Esophagus mucosa (tissue), 1 donor: ENCODE measurements at regions not wholly inside any gene's neighbourhood (a gene's known extent, or its start where the extent isn't known, plus 50 kb on each side); places are given as distances from the start of the nearest gene placed in this dataset.
"Not testable (repeated sequence)": the region's sequence is repeated elsewhere in the genome, so short reads cannot be mapped to it uniquely, and the experiment has no call there.

Experiments
- ATAC-seq: fragments of 200-7000 bp; cut with Tn5 transposase; one replicate; pipeline ENCODE4 v1.9.1; 2020
- donor health status: DM: yes; HTN: yes; CAD: no.

GRCh38 chr16:62829607-62830006, 793.4 kb upstream of the CDH8 start:
- no peak for ATAC-seq

DNA sequence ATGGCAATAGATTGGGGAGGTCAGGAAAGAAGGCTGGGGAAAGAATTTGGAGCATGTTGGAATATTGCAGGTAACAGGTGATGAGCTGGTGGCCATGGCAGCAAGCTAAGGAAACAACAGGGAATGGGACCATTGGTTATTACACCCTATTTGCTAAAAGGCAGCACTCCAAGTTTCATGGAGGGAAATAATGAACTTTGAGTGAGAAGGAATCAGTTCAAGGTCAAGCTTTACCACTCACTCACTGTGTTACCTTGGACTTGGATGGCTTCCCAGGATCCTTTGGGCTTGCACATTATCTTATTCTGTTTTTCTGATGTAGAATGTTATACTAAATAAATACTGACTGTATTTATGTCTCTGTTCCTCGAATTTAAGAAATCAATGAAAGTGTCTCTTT, 792.8 kb upstream of the CDH8 start:
- no peak for ATAC-seq

DNA sequence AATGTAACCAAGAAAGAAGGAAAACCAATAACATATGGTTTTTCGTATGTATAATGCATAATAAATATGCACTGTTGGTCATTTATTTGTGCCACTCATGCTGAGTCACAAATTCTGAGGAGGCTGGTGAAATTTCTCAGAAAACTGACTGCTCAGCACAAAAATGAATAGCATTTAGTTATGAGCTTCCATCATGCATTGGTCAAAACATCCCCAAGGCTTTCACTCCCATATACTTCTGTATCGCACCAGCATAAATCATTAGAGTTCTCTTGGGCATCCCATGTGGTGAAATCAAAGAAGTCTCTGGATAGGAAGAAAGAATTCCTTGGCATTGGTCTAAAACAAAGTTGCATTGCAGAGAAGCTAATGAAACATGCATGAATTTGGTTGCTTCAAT, 785.6 kb upstream of the CDH8 start:
- no peak for ATAC-seq

GRCh38 chr16:62816971-62817519, 780.8 kb upstream of the CDH8 start:
- ATAC-seq: no peak

DNA sequence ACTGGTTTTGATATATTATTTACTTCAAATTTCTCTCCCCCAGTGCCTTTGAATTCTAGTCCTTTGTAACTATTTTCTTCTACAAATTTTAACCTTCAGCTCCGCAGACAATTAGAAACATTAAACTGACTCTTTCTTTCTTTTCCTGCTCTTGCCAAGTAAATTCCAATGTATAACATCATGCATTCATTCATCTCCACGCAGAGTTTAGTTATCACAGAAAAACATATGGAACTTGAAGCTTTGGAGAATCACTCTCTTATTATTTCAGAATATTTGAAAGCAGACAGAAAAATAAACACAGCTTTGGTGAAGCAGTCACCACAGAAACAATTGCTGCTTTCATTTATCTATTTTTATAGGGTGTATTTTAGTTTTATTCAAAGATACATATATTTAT, 778.7 kb upstream of the CDH8 start:
- no peak for ATAC-seq

GRCh38 chr16:62805221-62805857, 769.1 kb upstream of the CDH8 start:
- ATAC-seq: peak; percentile 51

DNA sequence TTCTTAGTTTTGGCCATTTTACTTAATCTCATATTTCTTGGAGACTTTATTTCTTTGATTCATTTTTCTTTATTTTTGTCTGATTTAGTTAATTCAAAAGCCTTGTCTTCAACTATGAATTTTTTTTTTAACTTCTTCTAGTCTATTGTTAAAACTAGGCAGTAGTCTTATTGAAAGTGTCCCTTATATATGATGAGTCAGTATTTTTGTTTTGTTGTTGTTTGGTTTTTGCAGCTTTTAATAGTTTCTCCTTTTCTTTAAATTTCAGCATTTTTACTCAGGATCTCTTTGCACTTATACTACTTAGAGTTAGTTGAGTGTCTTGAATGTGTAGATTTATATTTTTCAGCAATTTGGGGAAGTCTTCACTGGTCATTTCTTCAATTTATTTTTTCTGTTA, 758.5 kb upstream of the CDH8 start:
- no peak for ATAC-seq

DNA sequence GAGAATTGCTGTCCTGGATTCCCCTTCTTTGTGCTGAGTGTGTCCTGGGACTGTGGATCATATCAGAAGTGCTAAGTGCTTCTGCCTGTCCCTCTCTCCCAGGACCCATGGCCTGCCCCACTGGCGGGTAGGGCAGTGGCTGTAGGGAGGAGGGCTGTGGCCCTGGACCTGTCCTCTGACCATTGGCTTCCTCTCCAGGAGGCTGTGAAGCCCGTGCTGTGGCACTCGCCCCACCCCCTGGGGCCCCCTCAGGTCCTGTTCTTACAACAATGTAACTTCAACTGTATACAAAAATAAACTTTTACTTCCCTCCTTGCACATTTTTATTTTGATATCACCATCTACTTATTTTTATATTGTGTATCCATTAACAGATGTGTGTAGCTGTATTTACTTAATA, 743.8 kb upstream of the CDH8 start:
- not testable (repeated sequence) for ATAC-seq

GRCh38 chr16:62764572-62764971, 728.3 kb upstream of the CDH8 start:
- no peak for ATAC-seq

DNA sequence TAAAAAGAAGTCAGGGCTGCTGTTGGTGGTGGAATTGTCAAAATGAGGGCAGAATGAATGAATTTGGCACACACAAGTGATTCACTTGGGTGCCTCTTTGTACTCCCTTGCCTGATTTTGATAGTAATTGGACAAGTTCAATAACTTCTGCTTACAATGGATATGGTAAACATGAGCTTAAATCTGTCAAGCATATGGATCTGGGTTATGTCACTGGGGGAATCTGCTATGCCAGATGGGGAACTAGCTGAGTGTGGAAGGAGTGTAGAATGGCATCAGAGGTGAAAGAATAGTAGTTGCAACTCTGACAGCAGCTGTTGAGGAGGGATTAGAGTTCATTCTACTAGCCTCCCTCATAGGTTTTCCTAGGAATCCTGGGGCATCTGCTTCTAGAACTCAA, 724.2 kb upstream of the CDH8 start:
- ATAC-seq: no peak

DNA sequence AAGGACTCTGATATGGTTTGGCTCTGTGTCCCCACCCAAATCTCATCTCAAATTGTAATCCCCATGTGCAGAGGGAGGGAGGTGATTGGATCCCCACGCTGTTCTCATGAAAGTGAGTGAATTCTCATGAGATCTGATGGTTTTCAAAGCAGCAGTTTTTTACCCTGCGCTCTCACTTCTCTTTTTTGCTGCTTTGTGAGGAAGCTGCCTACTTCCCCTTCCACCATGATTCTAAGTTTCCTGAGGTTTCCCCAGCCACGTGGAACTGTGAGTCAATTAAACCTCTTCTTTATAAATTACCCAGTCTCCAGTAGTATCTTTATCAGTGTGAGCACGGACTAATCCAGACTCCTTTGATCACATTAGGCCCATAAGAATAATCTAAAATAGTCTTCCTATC, 719.7 kb upstream of the CDH8 start:
- ATAC-seq: no peak

DNA sequence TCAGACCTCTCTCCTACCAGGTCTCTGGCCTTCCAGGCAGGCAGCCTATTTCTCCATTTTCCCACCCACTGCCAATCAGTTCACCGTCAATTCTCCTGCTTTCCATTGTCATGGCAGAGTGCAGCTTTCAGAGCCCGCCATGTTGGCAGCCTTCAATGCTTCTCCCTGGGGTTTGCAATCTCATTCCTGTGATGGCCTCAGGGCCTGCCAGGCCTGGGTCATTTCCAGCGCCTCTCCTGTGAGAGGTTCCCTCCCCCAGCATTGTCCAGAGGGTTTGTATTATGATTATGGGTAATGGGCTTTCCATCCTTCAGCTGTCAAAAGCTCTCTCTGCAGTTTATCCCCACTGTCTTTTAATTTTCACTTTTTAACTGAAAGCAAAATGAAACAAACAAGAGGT, 716.6 kb upstream of the CDH8 start:
- ATAC-seq: no peak

DNA sequence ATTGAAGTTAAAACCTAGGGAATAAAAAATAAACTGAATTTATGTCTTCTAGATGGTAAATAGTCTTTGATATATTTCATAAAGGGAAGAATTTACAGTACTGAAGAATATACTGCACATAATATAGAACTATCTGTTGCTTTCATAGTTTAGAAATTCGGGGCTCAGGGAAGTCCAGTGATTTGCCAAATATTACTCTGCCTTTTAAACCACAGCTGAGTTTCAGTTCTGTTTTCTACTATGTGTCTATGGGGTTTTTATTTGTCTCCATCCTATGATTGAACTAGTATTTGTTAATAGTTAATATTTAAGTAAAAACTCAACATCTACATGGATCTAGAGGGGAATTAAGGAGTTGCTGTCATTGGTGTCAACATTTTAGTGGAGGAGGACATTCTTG, 715.0 kb upstream of the CDH8 start:
- ATAC-seq: no peak

- no peak for ATAC-seq
These were observed 705.5 kb upstream of the CDH8 start for GRCh38 chr16:62741692-62742091.

DNA sequence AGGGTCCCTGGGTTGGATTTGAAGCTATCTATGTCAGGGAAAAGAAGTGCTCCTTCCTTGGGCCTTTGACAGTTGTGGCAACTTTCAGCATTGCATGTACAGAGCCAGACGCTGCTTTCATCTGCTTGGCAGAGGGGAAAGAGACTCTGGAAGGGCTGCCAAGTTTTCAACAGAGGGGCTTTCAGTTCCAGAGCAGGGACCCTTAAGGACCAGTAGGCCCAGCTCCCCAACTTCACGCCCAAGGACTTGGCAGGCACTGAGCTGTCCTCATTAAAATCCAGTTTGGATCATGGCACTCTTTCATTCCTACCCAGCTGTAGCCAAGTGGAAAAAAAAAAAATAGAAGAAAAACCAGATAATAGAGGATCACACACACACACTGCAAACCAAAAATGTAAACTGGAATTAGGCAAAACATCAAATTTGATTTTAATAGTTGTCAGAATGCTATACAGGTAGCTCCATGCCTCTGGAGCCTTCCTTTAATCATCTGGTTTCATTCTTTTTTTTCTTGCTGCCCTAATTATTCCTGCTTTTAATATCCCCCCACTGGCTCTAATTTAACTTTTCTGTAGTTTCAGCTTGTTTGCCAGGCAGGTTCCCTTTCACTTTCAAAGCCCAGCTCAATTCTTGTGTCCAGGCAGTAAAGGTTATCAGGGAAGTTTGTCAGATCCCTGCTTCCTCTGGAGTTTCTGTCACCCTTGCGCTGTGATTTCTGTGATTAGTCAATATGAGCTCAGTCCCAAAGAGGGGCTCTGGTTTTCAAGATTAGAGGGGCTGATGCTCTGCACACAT, 702.6 kb upstream of the CDH8 start:
- no peak for ATAC-seq

- ATAC-seq: no peak
These were observed 695.9 kb upstream of the CDH8 start for GRCh38 chr16:62732092-62732491.

DNA sequence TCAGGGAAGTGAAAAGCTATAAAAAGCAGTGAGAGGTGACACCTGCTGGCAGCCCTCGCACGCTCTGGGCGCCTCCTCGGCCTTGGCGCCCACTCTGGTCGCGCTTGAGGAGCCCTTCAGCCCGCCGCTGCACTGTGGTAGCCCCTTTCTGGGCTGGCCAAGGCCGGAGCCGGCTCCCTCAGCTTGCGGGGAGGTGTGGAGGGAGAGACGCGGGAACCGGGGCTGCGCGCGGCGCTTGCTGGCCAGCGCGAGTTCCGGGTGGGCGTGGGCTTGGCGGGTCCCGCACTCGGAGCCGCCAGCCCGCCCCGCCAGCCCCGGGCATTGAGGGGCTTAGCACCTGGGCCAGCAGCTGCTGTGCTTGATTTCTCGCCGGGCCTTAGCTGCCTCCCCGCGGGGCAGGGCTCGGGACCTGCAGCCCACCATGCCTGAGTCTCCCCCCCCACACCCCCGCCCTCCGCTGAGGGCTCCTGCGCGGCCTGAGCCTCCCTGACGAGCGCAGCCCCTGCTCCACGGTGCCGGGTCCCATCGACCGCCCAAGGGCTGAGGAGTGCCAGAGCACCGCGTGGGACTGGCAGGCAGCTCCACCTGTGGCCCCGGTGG, 688.5 kb upstream of the CDH8 start:
- not testable (repeated sequence) for ATAC-seq

GRCh38 chr16:62720651-62721050, 684.4 kb upstream of the CDH8 start:
- no peak for ATAC-seq

GRCh38 chr16:62717026-62717425, 680.8 kb upstream of the CDH8 start:
- no peak for ATAC-seq

- ATAC-seq: no peak
These were observed 679.5 kb upstream of the CDH8 start for GRCh38 chr16:62715701-62716100.

DNA sequence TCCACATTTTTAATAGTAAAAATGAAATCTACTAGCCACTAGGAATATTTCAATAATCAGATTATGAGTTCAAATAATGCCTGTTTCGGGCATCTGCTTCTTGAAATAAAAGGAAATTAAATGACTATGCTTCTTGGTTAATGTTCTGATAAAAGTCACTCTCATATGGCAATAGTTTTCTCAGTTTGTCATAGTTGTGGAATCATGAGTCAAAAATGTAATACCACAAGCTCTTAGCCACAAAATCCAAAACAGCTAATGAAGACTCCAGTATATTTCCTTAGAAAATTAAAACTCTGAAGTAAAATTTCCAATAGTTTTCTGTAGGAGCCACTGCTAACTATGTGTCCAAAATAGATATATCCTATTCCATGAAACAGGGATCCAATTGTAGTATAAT, 676.3 kb upstream of the CDH8 start:
- no peak for ATAC-seq

DNA sequence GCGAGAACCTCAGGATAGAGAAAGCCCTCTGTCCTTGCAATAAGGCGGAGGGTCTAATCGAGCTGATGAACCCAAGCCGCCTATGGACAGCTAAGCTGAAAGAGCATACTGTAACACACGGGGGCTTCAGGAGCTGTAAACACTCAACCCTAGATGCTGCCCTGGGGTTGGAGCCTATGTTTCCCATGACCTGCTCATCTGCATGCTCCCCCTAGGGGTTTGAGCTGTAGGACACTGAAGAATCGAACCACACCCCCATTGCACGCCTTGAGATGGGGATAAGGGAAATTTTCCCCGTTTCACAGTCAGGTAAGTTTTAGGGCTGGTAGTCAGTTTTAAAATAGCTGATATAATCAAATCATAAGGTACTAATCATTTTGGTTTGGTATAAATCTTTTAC, 675.6 kb upstream of the CDH8 start:
- no peak for ATAC-seq

GRCh38 chr16:62709794-62710193, 673.6 kb upstream of the CDH8 start:
- no peak for ATAC-seq

- ATAC-seq: no peak
These were observed 665.2 kb upstream of the CDH8 start for GRCh38 chr16:62701426-62701825.
